Body of pancreas (tissue), 4 donors: ENCODE measurements at regions not wholly inside any gene's neighbourhood (a gene's known extent, or its start where the extent isn't known, plus 50 kb on each side); places are given as distances from the start of the nearest gene placed in this dataset.

ENCODE experiments used
- CTCF ChIP-seq, 7 experiments: fragments of 450-650 bp in 4 of 7; fragments of 200-600 bp in 3 of 7; sonication (generic) in 3 of 7; IDR thresholded peaks; one replicate each; pipeline ENCODE4 v1.5.1; 2016 to 2019; ENCODE audit warnings: antibody characterized with exemption in 7 of 7
- POLR2A ChIP-seq, 3 donors: fragments of 450-650 bp; IDR thresholded peaks; one replicate each; pipeline ENCODE4 v1.6.1; 2016; ENCODE audit warnings: antibody characterized with exemption in 3 of 3, mild to moderate bottlenecking in 2 of 3

DNA sequence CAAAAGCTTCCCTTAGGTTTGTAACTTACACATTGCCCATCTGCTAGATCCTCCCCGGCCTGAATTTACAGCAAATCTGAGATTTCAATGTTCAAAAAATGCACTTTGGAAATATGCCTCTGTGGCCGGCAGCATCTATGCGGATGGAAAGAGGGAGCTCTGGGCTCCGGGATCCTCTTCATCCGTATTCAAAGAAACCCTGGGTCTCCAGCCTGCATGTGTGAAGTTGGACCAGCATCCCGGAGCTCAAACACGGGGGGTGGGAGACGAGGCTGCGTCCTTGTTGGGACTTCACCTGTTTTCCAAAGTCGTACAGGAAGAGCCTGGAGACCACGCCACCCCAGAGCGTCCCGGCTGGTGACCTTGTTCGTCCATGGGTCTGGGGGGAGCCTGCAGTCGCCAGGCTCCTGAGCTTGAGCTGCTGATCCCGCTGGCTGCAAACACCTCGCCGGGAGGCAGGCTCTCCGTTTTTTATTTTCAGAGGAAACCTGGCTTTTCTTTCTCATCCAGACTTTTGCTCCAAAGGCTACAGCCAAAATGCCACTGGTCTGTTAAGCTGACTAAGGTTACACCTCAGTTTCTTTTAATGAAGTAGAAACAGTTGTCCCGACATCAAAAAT, 77.4 kb downstream of the PTGR3 start:
- no peak for TF ChIP-seq CTCF (IDR thresholded peaks at IDR 0.05)
- TF ChIP-seq POLR2A (IDR thresholded peaks at IDR 0.05): no peak
